Body of pancreas (tissue), 4 donors: ENCODE measurements at regions not wholly inside any gene's neighbourhood (a gene's known extent, or its start where the extent isn't known, plus 50 kb on each side); places are given as distances from the start of the nearest gene placed in this dataset.

Source experiments
- ATAC-seq: fragments of 150-250 bp; one replicate; pipeline ENCODE4 v1.9.1; 2016
- DNase-seq, 4 donors: peaks; one replicate each; pipeline ENCODE4 v3.0.0-alpha.2; 2019
- H3K27ac ChIP-seq, 4 donors: fragments of 200-600 bp; sonication (generic); 1 replicate in 3 of 4; 2 replicates in 1 of 4; pipeline versions ENCODE4 v1.5.1 to v1.6.1; 2016 to 2019; ENCODE audit warnings: mild to moderate bottlenecking in 1 of 4, mixed read lengths in 1 of 4, moderate library complexity in 1 of 4
- H3K27me3 ChIP-seq, 2 donors: fragments of 200-600 bp; sonication (generic); one replicate each; pipeline ENCODE4 v1.6.0; 2016; ENCODE audit warnings: mild to moderate bottlenecking in 1 of 2
- H3K36me3 ChIP-seq, 2 donors: fragments of 200-600 bp; sonication (generic); replicated peaks in 1 of 2; 2 replicates each; pipeline ENCODE4 v1.5.1; 2016; ENCODE audit warnings: low read depth in 2 of 2; ENCODE audit not compliant: insufficient read depth in 1 of 2
- H3K4me1 ChIP-seq: fragments of 200-600 bp; sonication (generic); one replicate; pipeline ENCODE4 v1.6.0; 2016
- H3K4me3 ChIP-seq, 2 donors: fragments of 200-600 bp; sonication (generic); 1 replicate in 1 of 2; 2 replicates in 1 of 2; pipeline ENCODE4 v1.5.1; 2016 to 2019
- H3K9me3 ChIP-seq, 3 donors: fragments of 200-600 bp; sonication (generic); 1 replicate in 2 of 3; 2 replicates in 1 of 3; pipeline ENCODE4 v1.5.1; 2016
- CTCF ChIP-seq, 7 experiments: fragments of 450-650 bp in 4 of 7; fragments of 200-600 bp in 3 of 7; sonication (generic) in 3 of 7; IDR thresholded peaks; one replicate each; pipeline ENCODE4 v1.5.1; 2016 to 2019; ENCODE audit warnings: antibody characterized with exemption in 7 of 7
- POLR2A ChIP-seq, 3 donors: fragments of 450-650 bp; IDR thresholded peaks; one replicate each; pipeline ENCODE4 v1.6.1; 2016; ENCODE audit warnings: antibody characterized with exemption in 3 of 3, mild to moderate bottlenecking in 2 of 3
- WGBS, 2 donors: methylation state at CpG; one replicate each; pipeline ENCODE4 v1.1.5; 2017; 5-methylcytosine and 5-hydroxymethylcytosine counted together
- intact Hi-C: fragments of 100-400 bp; cut with DNase I; formaldehyde crosslinking; loops from one replicate; pipeline ENCODE4 v1.15.1; 2023

- TF ChIP-seq POLR2A (IDR thresholded peaks at IDR 0.05) (no peak), CTCF (IDR thresholded peaks at IDR 0.05) (no peak)
- ATAC-seq (peak; percentile 18), DNase-seq (peak in 2 of 4 donors; percentile 36 to 37)
- no peak overlapping the region for H3K4me3 ChIP-seq
- WGBS, 2 donors, result 13 to 21% methylated on average over 1 of the region's 1 CpG
- no peaks in the 10 kb centered on the region for H3K4me1 ChIP-seq
- H3K36me3 ChIP-seq, result no peaks in the 10 kb centered on the region
- no peaks in the 10 kb centered on the region for H3K27me3 ChIP-seq
- intact Hi-C loops, result no loop called here
- H3K9me3 ChIP-seq, result peaks cover 0 to 22% (median 0%) of the 10 kb centered on the region in 3 donors
- H3K27ac ChIP-seq, result no peak overlapping the region
These were observed 1272.8 kb downstream of the TYW1 start for GRCh38 chr7:68269405-68269804.

- 33 to 35% methylated on average over 1 of the region's 1 CpG for WGBS, 2 donors
- Histone ChIP-seq H3K9me3 (no peaks in the 10 kb centered on the region), H3K4me1 (no peaks in the 10 kb centered on the region), H3K27ac (no peak overlapping the region), H3K27me3 (no peaks in the 10 kb centered on the region), H3K36me3 (no peaks in the 10 kb centered on the region), H3K4me3 (no peak overlapping the region)
- ATAC-seq, result no peak
- TF ChIP-seq CTCF (IDR thresholded peaks at IDR 0.05), result no peak
- no peak for TF ChIP-seq POLR2A (IDR thresholded peaks at IDR 0.05)
- DNase-seq, result no peak
- intact Hi-C loops, result no loop called here
These were observed 1275.9 kb downstream of the TYW1 start for GRCh38 chr7:68272507-68272906.

GRCh38 chr7:68276725-68277124, 1280.1 kb downstream of the TYW1 start:
- TF ChIP-seq POLR2A (IDR thresholded peaks at IDR 0.05) (no peak), CTCF (IDR thresholded peaks at IDR 0.05) (no peak)
- no peaks in the 10 kb centered on the region for H3K36me3 ChIP-seq
- H3K4me1 ChIP-seq, result no peaks in the 10 kb centered on the region
- intact Hi-C loops, result no loop called here
- no peak for DNase-seq
- no peak overlapping the region for H3K4me3 ChIP-seq
- no peak overlapping the region for H3K27ac ChIP-seq
- ATAC-seq, result no peak
- 52 to 56% methylated on average over 7 of the region's 7 CpGs for WGBS, 2 donors
- no peaks in the 10 kb centered on the region for H3K9me3 ChIP-seq
- peaks cover 0 to 3% of the 10 kb centered on the region in 2 donors for H3K27me3 ChIP-seq

- no peak for TF ChIP-seq POLR2A (IDR thresholded peaks at IDR 0.05)
- no peak for TF ChIP-seq CTCF (IDR thresholded peaks at IDR 0.05)
- peaks cover 0 to 3% of the 10 kb centered on the region in 2 donors for H3K27me3 ChIP-seq
- H3K4me1 ChIP-seq, result no peaks in the 10 kb centered on the region
- H3K9me3 ChIP-seq, result no peaks in the 10 kb centered on the region
- no peak overlapping the region for H3K4me3 ChIP-seq
- H3K27ac ChIP-seq, result no peak overlapping the region
- intact Hi-C loops, result no loop called here
- DNase-seq (no peak), ATAC-seq (no peak)
- no peaks in the 10 kb centered on the region for H3K36me3 ChIP-seq
- WGBS, 2 donors, result 44 to 47% methylated on average over 8 to 10 of the region's 10 CpGs
These were observed 1283.3 kb downstream of the TYW1 start for GRCh38 chr7:68279827-68280400.

GRCh38 chr7:68280931-68281330, 1284.3 kb downstream of the TYW1 start:
- intact Hi-C loops, result no loop called here
- H3K27me3 ChIP-seq, result peaks cover 0 to 3% of the 10 kb centered on the region in 2 donors
- H3K4me1 ChIP-seq, result no peaks in the 10 kb centered on the region
- DNase-seq, result no peak
- 67 to 77% methylated on average over 2 to 3 of the region's 3 CpGs for WGBS, 2 donors
- TF ChIP-seq POLR2A (IDR thresholded peaks at IDR 0.05), result no peak
- TF ChIP-seq CTCF (IDR thresholded peaks at IDR 0.05), result no peak
- no peaks in the 10 kb centered on the region for H3K9me3 ChIP-seq
- H3K36me3 ChIP-seq, result no peaks in the 10 kb centered on the region
- no peak for ATAC-seq
- no peak overlapping the region for H3K4me3 ChIP-seq
- H3K27ac ChIP-seq, result no peak overlapping the region
